ENCODE measurements at regions not wholly inside any gene's neighbourhood (a gene's known extent, or its start where the extent isn't known, plus 50 kb on each side); places are given as distances from the start of the nearest gene placed in this dataset.

DNA sequence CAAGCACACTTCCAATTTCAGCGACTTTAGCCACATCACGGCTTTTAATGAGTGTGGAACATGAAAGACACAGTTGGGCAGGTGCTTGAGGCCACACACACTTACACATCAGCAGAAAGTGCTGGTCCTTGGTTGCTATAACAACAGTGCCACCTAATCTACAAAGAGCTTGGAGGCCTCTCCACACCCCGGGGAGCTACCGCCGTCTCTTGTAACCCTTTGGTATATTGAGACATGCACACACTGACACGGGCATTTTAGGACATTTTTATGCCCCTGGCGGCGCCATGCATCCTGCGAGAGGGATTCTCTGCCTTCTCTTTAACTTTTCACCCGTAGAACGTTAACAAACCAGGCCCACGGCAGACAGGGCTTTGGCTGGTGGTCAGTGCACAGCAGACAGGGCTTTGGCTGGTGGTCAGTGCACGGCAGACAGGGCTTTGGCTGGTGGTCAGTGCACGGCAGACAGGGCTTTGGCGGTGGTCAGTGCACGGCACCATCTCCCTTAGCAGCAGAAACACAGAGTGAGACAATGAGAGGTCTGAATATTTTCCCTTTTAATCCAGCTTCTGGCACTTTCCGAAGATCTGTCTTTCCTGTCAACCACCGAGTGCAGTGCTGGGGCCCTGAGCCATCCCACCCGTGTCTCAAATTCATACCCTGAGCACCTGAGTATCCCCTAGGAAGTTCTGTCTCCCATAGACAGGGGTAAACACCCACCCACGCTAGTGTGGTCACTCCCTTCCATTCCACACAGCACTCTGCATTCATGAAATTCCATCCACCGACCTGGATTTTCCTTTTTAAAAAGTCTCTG is 116.6 kb upstream of the RPS6KA2 start:
- TF ChIP-seq, protein P1, sequence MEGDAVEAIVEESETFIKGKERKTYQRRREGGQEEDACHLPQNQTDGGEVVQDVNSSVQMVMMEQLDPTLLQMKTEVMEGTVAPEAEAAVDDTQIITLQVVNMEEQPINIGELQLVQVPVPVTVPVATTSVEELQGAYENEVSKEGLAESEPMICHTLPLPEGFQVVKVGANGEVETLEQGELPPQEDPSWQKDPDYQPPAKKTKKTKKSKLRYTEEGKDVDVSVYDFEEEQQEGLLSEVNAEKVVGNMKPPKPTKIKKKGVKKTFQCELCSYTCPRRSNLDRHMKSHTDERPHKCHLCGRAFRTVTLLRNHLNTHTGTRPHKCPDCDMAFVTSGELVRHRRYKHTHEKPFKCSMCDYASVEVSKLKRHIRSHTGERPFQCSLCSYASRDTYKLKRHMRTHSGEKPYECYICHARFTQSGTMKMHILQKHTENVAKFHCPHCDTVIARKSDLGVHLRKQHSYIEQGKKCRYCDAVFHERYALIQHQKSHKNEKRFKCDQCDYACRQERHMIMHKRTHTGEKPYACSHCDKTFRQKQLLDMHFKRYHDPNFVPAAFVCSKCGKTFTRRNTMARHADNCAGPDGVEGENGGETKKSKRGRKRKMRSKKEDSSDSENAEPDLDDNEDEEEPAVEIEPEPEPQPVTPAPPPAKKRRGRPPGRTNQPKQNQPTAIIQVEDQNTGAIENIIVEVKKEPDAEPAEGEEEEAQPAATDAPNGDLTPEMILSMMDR (IDR thresholded peaks at IDR 0.05; ENCODE audit: low read length) = no peak
- TF ChIP-seq EZH2 (IDR thresholded peaks at IDR 0.05; ENCODE audit: borderline replicate concordance, low read length) = no peak

Measured in OCI-LY1 (cell line).